Activated CD4-positive, alpha-beta T cell treated with anti-CD3 and anti-CD28 coated beads, Interleukin-2, amount 50 U/mL, for 16 hours (primary cell): ENCODE measurements at regions not wholly inside any gene's neighbourhood (a gene's known extent, or its start where the extent isn't known, plus 50 kb on each side); places are given as distances from the start of the nearest gene placed in this dataset.
"Not testable (repeated sequence)": the region's sequence is repeated elsewhere in the genome, so short reads cannot be mapped to it uniquely, and the experiment has no call there.

ENCODE experiments used
- DNase-seq: peaks from one replicate; pipeline ENCODE4 v3.0.0-alpha.2; 2020

GRCh38 chr5:119694284-119694683 is 64.9 kb downstream of the FAM170A start:
- no peak for DNase-seq

GRCh38 chr5:119706049-119706448 is 76.7 kb downstream of the FAM170A start:
- DNase-seq, result no peak

DNA sequence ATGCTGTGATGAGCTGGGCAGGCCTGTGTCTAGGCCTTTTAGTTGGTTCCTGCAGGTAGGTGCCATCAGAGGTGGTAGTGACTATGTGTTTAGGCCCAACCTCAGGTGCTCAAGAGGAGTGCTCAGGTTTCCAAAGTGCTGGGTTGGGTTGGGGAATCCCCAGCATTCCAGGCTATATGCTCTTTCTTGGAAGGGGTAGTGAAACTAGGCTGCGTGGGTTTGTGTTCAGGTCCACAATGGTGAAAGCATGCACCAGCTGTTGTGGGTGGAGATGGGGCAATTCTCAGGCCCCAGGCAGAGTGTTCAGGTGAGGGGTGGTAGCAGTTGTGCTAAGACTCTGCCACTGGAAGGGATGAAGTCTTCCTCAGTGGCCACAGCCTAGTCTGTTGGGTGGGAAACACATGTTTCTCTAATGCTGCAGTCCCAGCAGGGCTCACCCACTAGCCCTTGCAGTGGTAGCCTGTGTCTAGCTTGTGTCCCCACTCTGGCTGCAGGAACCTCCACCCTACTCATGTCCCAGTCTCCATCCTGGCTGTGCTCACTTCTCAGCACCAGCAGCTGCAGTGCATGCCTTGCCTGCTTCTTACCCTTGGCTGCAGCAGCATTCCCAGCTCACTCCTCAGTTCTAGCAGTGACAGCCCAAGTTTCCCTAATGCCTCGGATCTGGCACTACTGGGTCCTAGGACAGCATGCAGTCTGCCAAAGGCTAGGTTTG is 78.9 kb downstream of the FAM170A start:
- DNase-seq, result no peak

GRCh38 chr5:119721775-119722174 is 92.4 kb downstream of the FAM170A start:
- DNase-seq, result no peak

DNA sequence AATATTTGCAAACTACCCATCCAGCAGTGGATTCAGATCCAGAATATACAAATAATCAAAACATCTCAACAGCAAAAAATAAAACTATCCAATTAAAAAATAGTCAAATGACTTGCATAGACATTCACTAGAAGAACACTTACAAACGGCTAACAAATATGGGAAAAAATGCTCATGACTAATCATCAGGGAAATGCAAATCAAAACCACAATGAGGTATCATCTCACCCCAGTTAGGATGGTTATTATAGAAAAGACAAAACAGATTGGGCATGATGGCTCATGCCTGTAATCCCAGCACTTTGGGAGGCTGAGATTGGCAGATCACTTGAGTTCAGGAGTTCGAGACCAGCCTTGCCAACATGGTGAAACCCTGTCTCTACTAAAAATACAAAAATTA is 95.9 kb downstream of the FAM170A start:
- DNase-seq, result not testable (repeated sequence)

DNA sequence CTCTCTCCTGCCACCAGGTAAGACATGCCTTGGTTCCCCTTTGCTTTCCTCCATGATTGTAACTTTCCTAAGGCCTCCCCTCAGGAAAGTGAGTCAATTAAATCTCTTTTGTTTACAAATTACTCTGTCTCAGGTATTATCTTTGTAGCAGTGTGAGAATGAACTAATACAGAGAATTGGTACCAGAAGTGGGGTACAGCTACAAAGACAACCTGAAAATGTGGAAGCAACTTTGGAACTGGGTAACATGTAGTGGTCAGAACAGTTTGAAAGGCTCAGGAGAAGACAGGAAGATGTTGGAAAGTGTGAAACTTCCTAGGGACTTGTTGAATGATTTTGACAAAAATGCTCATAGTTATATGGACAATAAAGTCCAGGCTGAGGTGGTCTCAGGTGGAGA is 97.2 kb downstream of the FAM170A start:
- no peak for DNase-seq

DNA sequence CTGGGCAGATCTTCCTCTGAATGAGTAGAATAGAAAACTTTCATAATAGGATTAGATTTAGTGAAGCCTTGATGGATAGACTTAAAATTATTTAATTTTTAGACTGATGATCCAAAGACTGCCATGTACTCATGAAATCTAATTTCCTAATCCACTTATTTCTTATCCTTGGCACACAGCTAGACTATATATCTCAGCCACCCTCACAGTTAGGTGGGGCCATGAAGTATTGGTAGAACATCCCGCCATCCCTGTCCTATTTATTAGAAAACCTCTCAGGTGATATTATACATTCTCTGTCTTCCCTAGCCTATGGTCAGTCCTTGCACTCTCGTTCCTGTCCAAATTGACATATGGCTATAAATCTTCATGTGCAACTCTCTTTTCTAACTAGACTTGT is 110.9 kb downstream of the FAM170A start:
- DNase-seq, result no peak

- no peak for DNase-seq
These were observed 112.3 kb downstream of the FAM170A start for GRCh38 chr5:119741691-119742090.

DNA sequence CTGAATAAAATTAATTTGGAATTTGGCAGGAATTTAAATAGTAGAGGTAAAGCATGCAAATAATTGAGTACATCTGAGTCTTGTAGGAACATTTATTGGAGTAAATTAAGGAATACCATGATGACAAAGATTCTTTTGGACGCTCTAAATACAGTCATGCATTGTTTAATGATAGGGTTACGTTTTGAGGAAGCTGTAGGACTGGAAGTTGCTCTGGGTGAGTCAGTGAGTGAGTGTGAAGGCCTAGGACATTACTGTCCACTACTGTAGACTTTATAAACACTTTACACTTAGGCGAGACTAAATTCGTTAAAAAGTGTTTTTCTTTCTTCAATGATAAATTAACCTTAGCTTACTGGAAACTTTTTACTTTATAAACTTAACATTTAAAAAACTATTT is 113.0 kb downstream of the FAM170A start:
- no peak for DNase-seq

DNA sequence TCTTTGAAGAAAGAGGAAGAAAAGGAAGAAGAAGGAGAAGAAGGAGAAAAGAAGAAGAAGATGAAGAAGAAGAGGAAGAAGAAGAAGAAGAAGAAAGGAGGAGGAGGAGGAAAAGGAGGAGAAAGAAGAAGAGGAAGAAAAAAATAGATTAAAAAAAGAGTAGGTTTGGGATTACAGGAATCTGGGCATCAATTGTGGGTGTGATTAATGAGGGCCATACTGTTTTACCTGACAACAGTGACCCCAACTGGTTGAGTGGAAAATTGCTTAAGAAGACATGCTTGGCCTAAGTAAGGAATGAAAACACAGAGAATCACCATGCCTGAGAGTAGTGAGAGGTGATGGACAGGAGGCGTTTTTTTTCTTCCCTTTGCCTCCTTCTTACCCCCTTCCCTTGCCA is 114.6 kb downstream of the FAM170A start:
- DNase-seq, result peak; percentile 31

DNA sequence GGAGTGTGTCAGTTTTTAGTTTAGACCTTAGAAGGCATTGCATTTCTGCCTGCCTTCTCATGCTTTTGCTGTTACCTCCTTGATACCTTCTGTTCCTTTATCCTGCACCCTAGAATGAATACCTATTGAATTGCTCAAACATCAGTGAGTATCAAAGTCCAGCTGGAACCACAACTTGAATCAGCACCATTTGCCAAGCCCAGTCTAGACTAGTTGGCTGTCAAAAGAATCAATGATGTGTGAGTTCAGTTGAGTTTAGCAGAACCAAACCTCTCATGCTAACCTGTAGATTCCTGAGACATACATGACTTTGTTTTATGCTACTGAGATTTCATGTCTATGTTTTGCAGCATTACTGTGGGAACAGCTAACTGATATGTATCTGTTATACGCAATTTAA is 116.6 kb downstream of the FAM170A start:
- DNase-seq, result no peak

GRCh38 chr5:119746984-119747383 is 117.6 kb downstream of the FAM170A start:
- DNase-seq, result no peak

DNA sequence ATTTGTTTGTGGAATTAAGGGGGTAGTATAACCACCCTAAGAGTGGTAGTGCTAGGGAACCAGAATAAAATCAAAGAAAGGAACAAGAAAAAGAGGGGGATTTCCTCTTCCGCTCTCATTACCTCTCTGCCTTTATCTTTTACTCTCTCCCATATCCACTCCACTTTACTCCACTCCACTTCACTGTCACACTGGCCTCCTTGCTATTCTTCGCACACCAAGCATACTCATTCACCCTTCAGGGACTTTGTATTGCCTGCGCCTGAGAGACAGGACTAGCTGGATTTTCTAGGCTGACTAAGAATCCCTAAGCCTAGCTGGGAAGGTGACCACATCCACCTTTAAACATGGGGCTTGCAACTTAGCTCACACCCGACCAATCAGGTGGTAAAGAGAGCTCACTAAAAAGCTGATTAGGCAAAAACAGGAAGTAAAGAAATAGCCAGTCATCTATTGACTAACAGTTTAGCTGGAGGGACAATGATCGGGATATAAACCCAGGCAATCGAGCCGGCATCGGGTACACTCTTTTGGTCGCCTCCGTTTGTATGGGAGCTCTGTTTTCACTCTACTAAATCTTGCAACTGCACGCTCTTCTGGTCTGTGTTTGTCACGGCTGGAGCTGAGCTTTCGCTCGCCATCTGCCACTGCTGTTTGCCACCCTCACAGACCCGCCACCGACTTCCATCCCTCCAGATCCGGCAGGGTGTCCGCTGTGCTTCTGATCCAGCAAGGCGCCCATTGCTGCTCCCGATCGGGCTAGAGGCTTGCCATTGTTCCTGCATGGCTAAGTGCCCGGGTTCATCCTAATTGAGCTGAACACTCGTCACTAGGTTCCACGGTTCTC is 121.8 kb downstream of the FAM170A start:
- DNase-seq, result no peak

GRCh38 chr5:119751734-119752094 is 122.4 kb downstream of the FAM170A start:
- DNase-seq, result no peak

DNA sequence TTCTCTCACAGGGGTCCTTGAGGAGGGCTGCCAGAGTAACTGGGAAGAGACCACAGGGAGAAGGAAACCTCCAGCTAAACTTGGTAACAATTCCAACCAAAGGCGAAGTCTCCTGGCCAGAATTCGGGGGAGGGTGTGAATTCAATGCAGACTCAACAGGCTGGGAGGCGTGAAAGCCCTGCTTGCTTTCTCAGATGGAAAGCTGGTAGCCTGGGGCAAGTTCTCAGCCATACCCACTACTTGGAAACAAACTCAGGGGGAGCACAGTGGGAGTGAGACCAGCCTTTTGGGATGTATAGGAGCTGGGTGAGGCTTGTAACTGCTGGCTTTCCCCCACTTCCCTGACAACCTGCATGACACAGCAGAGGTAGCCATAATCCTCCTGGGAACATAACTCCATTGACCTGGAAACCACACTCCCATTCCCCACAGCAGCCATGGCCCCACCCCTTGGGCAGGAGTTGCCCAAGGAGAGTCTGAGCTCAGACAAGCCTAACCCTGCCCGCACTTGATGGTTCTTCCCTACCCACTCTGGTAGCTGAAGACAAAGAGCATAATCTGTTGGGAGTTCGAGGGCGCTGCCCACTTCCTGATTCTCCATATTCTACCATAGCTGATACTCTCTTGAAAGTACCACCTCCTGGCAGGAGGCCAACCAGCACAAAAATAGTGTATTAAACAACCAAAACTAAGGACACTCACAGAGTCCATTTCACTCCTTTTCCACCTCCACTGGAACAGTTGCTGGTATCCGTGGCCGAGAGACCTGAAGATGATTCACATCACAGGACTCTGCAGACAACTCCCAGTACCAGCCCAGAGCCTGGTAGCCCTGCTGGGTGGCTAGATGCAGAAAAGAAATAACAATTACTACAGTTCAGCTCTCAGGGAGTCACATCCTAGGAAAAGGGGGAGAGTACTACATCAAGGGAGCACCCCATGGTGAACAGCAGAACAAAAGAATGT is 123.8 kb downstream of the FAM170A start:
- DNase-seq, result no peak

- not testable (repeated sequence) for DNase-seq
These were observed 125.5 kb downstream of the FAM170A start for GRCh38 chr5:119754825-119755224.

DNA sequence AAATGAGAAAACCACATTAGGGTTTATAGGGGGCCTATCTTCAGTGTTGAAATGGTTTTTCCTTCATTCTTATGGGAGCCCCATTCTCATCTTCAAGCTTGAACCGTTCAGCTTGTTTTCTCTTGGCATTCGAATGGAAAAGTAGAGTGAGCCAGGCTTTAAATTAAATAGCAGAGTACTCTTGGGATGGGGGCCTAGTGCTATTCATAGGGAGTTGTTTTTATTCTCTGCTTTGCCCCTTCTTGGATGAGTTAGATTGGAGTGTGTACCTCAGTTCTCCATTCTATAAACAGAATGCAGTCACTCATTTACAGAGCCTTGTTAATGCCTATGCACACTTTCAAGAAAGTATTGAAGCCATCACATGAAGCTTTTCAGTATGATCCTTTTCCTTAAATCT is 127.9 kb downstream of the FAM170A start:
- DNase-seq, result no peak

DNA sequence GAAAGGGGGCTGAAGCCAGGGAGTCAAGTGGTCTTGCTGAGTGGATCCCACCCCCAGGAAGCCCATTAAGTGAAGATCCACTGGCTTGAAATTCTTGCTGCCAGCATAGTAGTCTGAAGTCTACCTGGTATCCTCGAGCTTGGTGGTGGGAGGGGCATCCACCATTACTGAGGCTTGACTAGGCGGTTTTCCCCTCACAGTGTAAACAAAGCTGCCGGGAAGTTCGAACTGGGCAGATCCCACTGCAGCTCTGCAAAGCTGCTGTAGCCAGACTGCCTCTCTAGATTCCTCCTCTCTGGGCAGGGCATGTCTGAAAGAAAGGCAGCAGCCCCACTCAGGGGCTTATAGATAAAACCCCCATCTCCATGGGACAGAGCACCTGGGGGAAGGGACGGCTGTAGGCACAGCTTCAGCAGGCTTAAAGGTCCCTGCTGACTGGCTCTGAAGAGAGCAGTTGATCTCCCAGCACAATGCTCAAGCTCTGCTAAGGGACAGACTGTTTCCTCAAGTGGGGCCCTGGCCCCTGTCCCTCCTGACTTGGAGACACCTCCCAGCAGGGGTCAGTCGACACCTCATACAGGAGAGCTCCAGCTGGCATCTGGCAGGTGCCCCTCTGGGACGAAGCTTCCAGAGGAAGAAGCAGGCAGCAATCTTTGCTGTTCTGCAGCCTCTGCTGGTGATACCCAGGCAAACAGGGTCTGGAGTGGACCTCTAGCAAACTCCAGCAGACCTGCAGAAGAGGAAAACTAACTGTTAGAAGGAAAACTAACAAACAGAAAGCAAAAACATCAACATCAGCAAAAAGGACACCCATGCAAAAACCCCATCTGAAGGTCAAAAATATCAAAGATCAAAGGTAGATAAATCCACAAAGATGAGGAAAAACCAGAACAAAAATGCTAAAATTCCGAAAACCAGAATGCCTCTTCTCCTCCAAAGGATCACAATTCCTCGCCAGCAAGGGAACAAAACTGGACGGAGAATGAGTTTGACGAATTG is 140.6 kb downstream of the FAM170A start:
- DNase-seq, result not testable (repeated sequence)

- not testable (repeated sequence) for DNase-seq
These were observed 150.8 kb downstream of the FAM170A start for GRCh38 chr5:119780145-119780544.

- no peak for DNase-seq
These were observed 155.7 kb downstream of the FAM170A start for GRCh38 chr5:119785057-119785456.

DNA sequence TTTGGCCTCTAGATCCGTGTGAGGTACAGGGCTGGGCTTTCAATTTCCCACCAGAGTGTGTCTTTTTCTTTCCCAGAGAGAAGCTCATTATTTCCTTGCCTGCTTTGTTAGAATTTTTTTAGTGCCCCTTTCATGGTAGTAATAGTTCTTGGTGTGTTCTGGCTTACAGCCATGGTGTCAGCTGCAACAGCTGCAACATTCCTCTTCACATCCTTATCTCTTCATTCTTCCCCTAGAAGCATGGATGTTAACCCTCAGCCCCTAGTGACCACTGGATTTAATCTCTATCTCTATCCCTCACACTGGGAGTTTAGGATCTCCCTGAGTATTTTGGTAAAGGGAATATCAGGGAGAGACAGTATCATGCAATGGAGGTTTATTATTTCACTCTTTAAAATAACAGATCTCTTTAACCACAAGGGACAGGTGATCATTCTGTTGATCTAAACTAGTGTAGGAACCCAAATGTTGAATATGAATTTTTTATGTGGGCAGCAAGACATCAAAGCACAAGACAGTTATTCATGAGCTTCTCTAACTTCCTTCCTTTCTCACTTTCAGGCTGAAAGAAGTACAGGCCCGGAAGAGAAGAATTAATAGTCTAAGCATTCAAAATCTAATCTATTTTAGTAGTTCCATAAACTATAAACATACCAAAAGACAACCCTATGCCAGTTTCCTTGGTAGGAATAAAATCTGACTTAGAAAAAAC is 160.2 kb downstream of the FAM170A start:
- DNase-seq, result no peak
